Sigmoid colon (tissue), 4 donors: ENCODE measurements at regions not wholly inside any gene's neighbourhood (a gene's known extent, or its start where the extent isn't known, plus 50 kb on each side); places are given as distances from the start of the nearest gene placed in this dataset.

Source experiments
- POLR2AphosphoS5 ChIP-seq, 4 donors: sonication (generic); formaldehyde crosslinking; IDR thresholded peaks; one replicate each; pipeline ENCODE4 v1.6.1; 2017; ENCODE audit warnings: antibody characterized with exemption in 4 of 4
- TF ChIP-seq, protein P1 (sequence below), 4 experiments: fragments of 450-650 bp in 3 of 4; fragments of 200-600 bp in 1 of 4; IDR thresholded peaks; one replicate each; pipeline ENCODE4 v1.5.1; 2016 to 2019; ENCODE audit warnings: antibody characterized with exemption in 4 of 4, mild to moderate bottlenecking in 3 of 4, moderate library complexity in 2 of 4

DNA sequence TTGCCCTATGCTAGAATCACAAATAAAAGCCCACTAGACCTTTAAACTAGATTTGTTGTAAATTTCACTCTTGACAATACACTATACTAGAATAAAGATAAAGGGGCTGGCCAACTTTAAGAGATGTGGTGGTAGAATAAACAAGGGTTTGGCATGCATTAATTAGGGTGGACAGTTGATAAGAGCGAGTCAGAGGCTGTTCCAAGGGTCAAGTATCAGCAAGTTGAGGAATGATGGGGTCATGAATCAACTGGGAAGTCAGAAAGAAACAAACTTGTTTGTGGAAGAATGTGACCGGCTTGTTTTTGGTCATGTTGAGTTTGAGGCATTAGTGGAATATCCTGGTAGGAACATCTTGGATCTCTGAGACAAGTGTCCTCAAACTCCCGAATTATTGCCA lies 398.3 kb upstream of the TNP1 start:
- TF ChIP-seq, protein P1, sequence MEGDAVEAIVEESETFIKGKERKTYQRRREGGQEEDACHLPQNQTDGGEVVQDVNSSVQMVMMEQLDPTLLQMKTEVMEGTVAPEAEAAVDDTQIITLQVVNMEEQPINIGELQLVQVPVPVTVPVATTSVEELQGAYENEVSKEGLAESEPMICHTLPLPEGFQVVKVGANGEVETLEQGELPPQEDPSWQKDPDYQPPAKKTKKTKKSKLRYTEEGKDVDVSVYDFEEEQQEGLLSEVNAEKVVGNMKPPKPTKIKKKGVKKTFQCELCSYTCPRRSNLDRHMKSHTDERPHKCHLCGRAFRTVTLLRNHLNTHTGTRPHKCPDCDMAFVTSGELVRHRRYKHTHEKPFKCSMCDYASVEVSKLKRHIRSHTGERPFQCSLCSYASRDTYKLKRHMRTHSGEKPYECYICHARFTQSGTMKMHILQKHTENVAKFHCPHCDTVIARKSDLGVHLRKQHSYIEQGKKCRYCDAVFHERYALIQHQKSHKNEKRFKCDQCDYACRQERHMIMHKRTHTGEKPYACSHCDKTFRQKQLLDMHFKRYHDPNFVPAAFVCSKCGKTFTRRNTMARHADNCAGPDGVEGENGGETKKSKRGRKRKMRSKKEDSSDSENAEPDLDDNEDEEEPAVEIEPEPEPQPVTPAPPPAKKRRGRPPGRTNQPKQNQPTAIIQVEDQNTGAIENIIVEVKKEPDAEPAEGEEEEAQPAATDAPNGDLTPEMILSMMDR (IDR thresholded peaks at IDR 0.05), result no peak
- no peak for TF ChIP-seq POLR2AphosphoS5 (IDR thresholded peaks at IDR 0.05)
